DND-41 (cell line): ENCODE measurements at regions not wholly inside any gene's neighbourhood (a gene's known extent, or its start where the extent isn't known, plus 50 kb on each side); places are given as distances from the start of the nearest gene placed in this dataset.

Experiments used
- ATAC-seq: fragments of 200-7000 bp; cut with Tn5 transposase; 3 replicates; pipeline ENCODE4 v1.9.1; 2021; ENCODE audit warnings: low read depth; ENCODE audit not compliant: insufficient read depth
- DNase-seq: peaks from one replicate; pipeline ENCODE4 v3.0.0-alpha.2; 2020
- H2AFZ ChIP-seq: 2 replicates; pipeline ENCODE4 v1.6.0; 2012; ENCODE audit warnings: low read depth, low read length
- H3K27ac ChIP-seq: 2 replicates; pipeline ENCODE4 v1.5.1; 2012; ENCODE audit warnings: low read length, inconsistent platforms
- H3K27me3 ChIP-seq: fragments of 200-600 bp; sonication (generic); 2 replicates; pipeline ENCODE4 v1.6.0; 2012; ENCODE audit warnings: low read length, mild to moderate bottlenecking, inconsistent platforms; ENCODE audit not compliant: insufficient read depth, poor library complexity
- H3K36me3 ChIP-seq: 2 replicates; pipeline ENCODE4 v1.5.1; 2012; ENCODE audit warnings: low read length, inconsistent platforms; ENCODE audit not compliant: insufficient read depth
- H3K4me1 ChIP-seq: 2 replicates; pipeline ENCODE4 v1.5.1; 2012; ENCODE audit warnings: mild to moderate bottlenecking, low read length; ENCODE audit not compliant: insufficient read depth
- H3K4me2 ChIP-seq: 2 replicates; pipeline ENCODE4 v1.6.0; 2012; ENCODE audit warnings: mild to moderate bottlenecking, moderate library complexity, low read length, inconsistent platforms; ENCODE audit not compliant: insufficient read depth
- H3K4me3 ChIP-seq, 2 experiments: fragments of 200-600 bp in 1 of 2; shearing (Covaris generic) in 1 of 2; 2 replicates each; pipeline ENCODE4 v1.5.1; 2012 to 2016; ENCODE audit warnings: inconsistent platforms in 2 of 2, low read length in 2 of 2, mild to moderate bottlenecking in 2 of 2, low read depth in 1 of 2, moderate library complexity in 1 of 2
- H3K79me2 ChIP-seq: 2 replicates; pipeline ENCODE4 v1.6.0; 2012; ENCODE audit warnings: low read length, inconsistent platforms; ENCODE audit not compliant: insufficient read depth
- H3K9ac ChIP-seq: 2 replicates; pipeline ENCODE4 v1.6.0; 2012; ENCODE audit warnings: low read depth, mild to moderate bottlenecking, inconsistent platforms, low read length, moderate library complexity
- H3K9me3 ChIP-seq: 2 replicates; pipeline ENCODE4 v1.5.1; 2012; ENCODE audit warnings: low read length, moderate library complexity, mild to moderate bottlenecking, inconsistent platforms; ENCODE audit not compliant: insufficient read depth, severe bottlenecking
- H4K20me1 ChIP-seq: 2 replicates; pipeline ENCODE4 v1.6.0; 2012; ENCODE audit warnings: low read length; ENCODE audit not compliant: insufficient read depth
- EZH2 ChIP-seq: IDR thresholded peaks from 3 replicates; pipeline ENCODE4 v1.6.1; 2012; ENCODE audit warnings: borderline replicate concordance, low read depth, mild to moderate bottlenecking, moderate library complexity, low read length, inconsistent platforms; ENCODE audit not compliant: severe bottlenecking
- TF ChIP-seq, protein P1 (sequence below): IDR thresholded peaks from 2 replicates; pipeline ENCODE4 v1.5.1; 2012; ENCODE audit warnings: borderline replicate concordance, low read length, moderate library complexity, mild to moderate bottlenecking; ENCODE audit not compliant: poor library complexity, severe bottlenecking; ENCODE audit errors: extremely low read depth

DNA sequence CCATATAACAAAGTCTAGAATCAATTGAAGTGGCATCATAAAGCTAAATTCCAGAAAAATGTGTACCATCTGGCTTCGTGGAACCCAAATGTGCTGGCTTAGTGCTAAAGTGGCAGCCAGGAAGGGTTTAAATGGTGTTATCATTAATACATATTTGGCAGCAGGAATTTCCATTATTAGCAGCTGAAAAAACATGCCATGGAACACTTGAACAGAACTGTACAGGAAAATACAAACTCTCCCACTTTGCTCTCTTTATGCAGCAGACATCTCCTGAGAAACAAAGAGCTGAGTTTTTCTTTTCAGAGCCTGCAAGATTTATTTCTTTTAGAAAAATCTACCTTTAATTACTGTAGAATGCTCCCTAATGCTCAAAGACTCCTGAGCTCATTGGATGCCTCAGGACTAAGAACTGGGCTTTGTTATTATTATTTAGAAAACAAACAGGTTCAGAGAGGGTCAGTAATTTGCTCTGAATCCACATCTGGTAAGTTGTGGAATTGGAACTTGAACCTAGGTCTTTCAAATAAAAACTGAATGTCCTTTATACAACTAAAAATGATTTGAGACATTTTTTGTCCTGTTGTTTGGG, 179.0 kb downstream of the LACC1 start:
- no peaks in the 10 kb centered on the region for H3K36me3 ChIP-seq
- no peak overlapping the region for H2AFZ ChIP-seq
- no peak overlapping the region for H3K4me3 ChIP-seq
- no peaks in the 10 kb centered on the region for H3K9me3 ChIP-seq
- no peaks in the 10 kb centered on the region for H3K27me3 ChIP-seq
- no peak for TF ChIP-seq EZH2
- TF ChIP-seq, protein P1, sequence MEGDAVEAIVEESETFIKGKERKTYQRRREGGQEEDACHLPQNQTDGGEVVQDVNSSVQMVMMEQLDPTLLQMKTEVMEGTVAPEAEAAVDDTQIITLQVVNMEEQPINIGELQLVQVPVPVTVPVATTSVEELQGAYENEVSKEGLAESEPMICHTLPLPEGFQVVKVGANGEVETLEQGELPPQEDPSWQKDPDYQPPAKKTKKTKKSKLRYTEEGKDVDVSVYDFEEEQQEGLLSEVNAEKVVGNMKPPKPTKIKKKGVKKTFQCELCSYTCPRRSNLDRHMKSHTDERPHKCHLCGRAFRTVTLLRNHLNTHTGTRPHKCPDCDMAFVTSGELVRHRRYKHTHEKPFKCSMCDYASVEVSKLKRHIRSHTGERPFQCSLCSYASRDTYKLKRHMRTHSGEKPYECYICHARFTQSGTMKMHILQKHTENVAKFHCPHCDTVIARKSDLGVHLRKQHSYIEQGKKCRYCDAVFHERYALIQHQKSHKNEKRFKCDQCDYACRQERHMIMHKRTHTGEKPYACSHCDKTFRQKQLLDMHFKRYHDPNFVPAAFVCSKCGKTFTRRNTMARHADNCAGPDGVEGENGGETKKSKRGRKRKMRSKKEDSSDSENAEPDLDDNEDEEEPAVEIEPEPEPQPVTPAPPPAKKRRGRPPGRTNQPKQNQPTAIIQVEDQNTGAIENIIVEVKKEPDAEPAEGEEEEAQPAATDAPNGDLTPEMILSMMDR, result no peak
- no peak overlapping the region for H3K27ac ChIP-seq
- H4K20me1 ChIP-seq, result no peaks in the 10 kb centered on the region
- H3K79me2 ChIP-seq, result no peaks in the 10 kb centered on the region
- no peaks in the 10 kb centered on the region for H3K4me1 ChIP-seq
- DNase-seq (no peak), ATAC-seq (no peak)
- H3K4me2 ChIP-seq, result no peak overlapping the region
- no peak overlapping the region for H3K9ac ChIP-seq

- Histone ChIP-seq H3K27me3 (no peaks in the 10 kb centered on the region), H4K20me1 (no peaks in the 10 kb centered on the region), H3K4me1 (no peaks in the 10 kb centered on the region), H3K4me3 (no peak overlapping the region), H3K27ac (no peak overlapping the region), H3K9me3 (no peaks in the 10 kb centered on the region), H3K9ac (no peak overlapping the region), H2AFZ (no peak overlapping the region), H3K4me2 (no peak overlapping the region), H3K36me3 (no peaks in the 10 kb centered on the region), H3K79me2 (no peaks in the 10 kb centered on the region)
- no peak for TF ChIP-seq EZH2
- TF ChIP-seq, protein P1, result no peak
- DNase-seq (no peak), ATAC-seq (no peak)
Measured at GRCh38 chr13:44061876-44062275, 182.2 kb downstream of the LACC1 start.

DNA sequence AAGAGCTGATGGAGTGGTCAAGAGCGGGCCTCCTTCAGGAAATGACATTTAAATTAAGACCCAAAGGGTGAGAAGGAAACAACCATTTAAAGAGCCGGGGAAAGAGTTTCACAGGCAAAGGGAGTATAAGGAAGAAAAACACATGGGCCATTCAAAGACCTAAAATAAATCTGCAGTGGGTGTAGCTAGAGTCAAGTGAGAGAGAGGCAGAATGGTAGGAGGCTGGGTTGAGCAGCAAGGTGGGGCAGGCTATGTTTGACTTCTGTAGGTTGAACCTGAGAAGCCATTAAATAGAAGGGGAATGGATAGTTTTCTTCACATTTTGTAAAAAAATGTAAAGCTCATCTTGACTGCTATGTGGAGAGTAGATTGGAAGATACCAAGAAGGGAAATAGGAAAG, 183.8 kb downstream of the LACC1 start:
- H3K4me2 ChIP-seq, result no peak overlapping the region
- TF ChIP-seq, protein P1, result no peak
- no peak for TF ChIP-seq EZH2
- H3K36me3 ChIP-seq, result no peaks in the 10 kb centered on the region
- H3K9ac ChIP-seq, result no peak overlapping the region
- H3K27me3 ChIP-seq, result no peaks in the 10 kb centered on the region
- H3K27ac ChIP-seq, result no peak overlapping the region
- H3K79me2 ChIP-seq, result no peaks in the 10 kb centered on the region
- no peak overlapping the region for H2AFZ ChIP-seq
- ATAC-seq (no peak), DNase-seq (no peak)
- H3K4me3 ChIP-seq, result no peak overlapping the region
- no peaks in the 10 kb centered on the region for H3K4me1 ChIP-seq
- H3K9me3 ChIP-seq, result no peaks in the 10 kb centered on the region
- H4K20me1 ChIP-seq, result no peaks in the 10 kb centered on the region

DNA sequence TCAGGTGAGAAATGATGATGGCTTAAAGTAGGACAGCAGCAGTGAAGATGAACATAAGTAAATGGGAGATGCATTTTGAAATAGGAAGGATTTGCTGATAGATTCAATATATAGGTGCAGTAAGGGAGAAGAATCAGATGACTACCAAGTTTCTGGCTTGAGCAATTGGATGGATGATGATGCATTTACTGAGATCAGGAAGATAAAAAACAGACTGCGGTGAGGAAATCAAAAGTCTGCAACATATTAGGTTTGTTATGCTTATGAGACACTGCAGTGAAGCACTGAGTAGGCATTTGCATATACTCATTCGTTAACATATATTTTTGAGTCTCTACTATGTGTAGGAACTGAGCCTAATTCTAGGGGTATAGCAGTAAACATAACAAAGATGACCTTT, 184.2 kb downstream of the LACC1 start:
- ATAC-seq, result no peak
- H3K4me2 ChIP-seq, result no peak overlapping the region
- DNase-seq, result no peak
- no peaks in the 10 kb centered on the region for H3K79me2 ChIP-seq
- TF ChIP-seq EZH2, result no peak
- TF ChIP-seq, protein P1, result no peak
- H4K20me1 ChIP-seq, result no peaks in the 10 kb centered on the region
- no peak overlapping the region for H2AFZ ChIP-seq
- H3K9ac ChIP-seq, result no peak overlapping the region
- H3K27ac ChIP-seq, result no peak overlapping the region
- H3K9me3 ChIP-seq, result no peaks in the 10 kb centered on the region
- no peak overlapping the region for H3K4me3 ChIP-seq
- no peaks in the 10 kb centered on the region for H3K4me1 ChIP-seq
- H3K36me3 ChIP-seq, result no peaks in the 10 kb centered on the region
- no peaks in the 10 kb centered on the region for H3K27me3 ChIP-seq
